Breast epithelium (tissue), 4 donors: ENCODE measurements at regions not wholly inside any gene's neighbourhood (a gene's known extent, or its start where the extent isn't known, plus 50 kb on each side); places are given as distances from the start of the nearest gene placed in this dataset.

ENCODE experiments used
- DNase-seq, 2 donors: peaks; one replicate each; pipeline ENCODE4 v3.0.0-alpha.2; 2019; ENCODE audit warnings: low spot score in 2 of 2
- H3K27ac ChIP-seq, 2 donors: fragments of 200-600 bp; sonication (generic) in 1 of 2; one replicate each; pipeline ENCODE4 v1.5.1; 2016 to 2019; ENCODE audit warnings: mild to moderate bottlenecking in 1 of 2
- H3K27me3 ChIP-seq, 2 donors: fragments of 200-600 bp; sonication (generic) in 1 of 2; one replicate each; pipeline versions ENCODE4 v1.5.1 to v1.6.0; 2017 to 2019; ENCODE audit warnings: control low read depth in 1 of 2, mild to moderate bottlenecking in 1 of 2
- H3K36me3 ChIP-seq: fragments of 200-600 bp; one replicate; pipeline ENCODE4 v1.5.1; 2019
- H3K4me1 ChIP-seq, 2 donors: fragments of 200-600 bp; sonication (generic); one replicate each; pipeline ENCODE4 v1.5.1; 2016 to 2019; ENCODE audit warnings: control low read depth in 1 of 2
- H3K4me3 ChIP-seq, 3 donors: fragments of 200-600 bp; sonication (generic); 1 replicate in 2 of 3; 2 replicates in 1 of 3; pipeline ENCODE4 v1.5.1; 2016 to 2019; ENCODE audit warnings: mild to moderate bottlenecking in 3 of 3, moderate library complexity in 2 of 3
- H3K9me3 ChIP-seq, 2 donors: fragments of 200-600 bp; sonication (generic) in 1 of 2; one replicate each; pipeline ENCODE4 v1.5.1; 2016 to 2019; ENCODE audit warnings: control low read depth in 1 of 2
- POLR2A ChIP-seq: fragments of 450-650 bp; IDR thresholded peaks from one replicate; pipeline ENCODE4 v1.6.1; 2016; ENCODE audit warnings: antibody characterized with exemption, mild to moderate bottlenecking, moderate library complexity
- POLR2AphosphoS5 ChIP-seq, 3 donors: sonication (generic); formaldehyde crosslinking; IDR thresholded peaks; one replicate each; pipeline ENCODE4 v1.6.1; 2017; ENCODE audit warnings: antibody characterized with exemption in 3 of 3
- intact Hi-C: fragments of 100-400 bp; cut with DNase I; formaldehyde crosslinking; loops from one replicate; pipeline ENCODE4 v1.15.1; 2023; ENCODE audit warnings: low total_unique reads
- TF ChIP-seq, protein P1 (sequence below), 3 donors: fragments of 450-650 bp; IDR thresholded peaks; one replicate each; pipeline ENCODE4 v1.5.1; 2016 to 2017; ENCODE audit warnings: antibody characterized with exemption in 3 of 3, mild to moderate bottlenecking in 3 of 3, moderate library complexity in 3 of 3

DNA sequence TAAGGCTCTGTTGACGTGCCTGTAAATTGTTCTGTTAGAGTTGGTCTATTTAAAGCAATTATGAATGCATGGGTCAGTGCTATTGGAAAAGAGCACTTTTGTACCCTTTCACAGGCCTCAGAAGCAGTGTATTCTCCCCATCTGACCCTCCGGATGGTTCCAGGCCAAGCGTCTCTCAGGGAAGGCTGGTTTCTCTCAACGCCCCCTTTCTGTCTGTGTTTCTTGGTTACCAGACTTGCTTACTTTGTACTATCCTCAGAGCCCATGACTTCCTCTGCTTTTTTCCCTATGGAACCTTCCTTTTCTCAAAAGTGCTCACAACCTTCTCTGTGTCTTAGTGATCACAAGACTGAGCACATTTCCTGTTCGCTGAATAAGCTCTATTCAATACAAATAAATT is 559.3 kb upstream of the ZFP42 start:
- H3K27me3 ChIP-seq = no peaks in the 10 kb centered on the region
- no peak for DNase-seq
- intact Hi-C loops = no loop called here
- H3K27ac ChIP-seq = no peak overlapping the region
- TF ChIP-seq, protein P1, sequence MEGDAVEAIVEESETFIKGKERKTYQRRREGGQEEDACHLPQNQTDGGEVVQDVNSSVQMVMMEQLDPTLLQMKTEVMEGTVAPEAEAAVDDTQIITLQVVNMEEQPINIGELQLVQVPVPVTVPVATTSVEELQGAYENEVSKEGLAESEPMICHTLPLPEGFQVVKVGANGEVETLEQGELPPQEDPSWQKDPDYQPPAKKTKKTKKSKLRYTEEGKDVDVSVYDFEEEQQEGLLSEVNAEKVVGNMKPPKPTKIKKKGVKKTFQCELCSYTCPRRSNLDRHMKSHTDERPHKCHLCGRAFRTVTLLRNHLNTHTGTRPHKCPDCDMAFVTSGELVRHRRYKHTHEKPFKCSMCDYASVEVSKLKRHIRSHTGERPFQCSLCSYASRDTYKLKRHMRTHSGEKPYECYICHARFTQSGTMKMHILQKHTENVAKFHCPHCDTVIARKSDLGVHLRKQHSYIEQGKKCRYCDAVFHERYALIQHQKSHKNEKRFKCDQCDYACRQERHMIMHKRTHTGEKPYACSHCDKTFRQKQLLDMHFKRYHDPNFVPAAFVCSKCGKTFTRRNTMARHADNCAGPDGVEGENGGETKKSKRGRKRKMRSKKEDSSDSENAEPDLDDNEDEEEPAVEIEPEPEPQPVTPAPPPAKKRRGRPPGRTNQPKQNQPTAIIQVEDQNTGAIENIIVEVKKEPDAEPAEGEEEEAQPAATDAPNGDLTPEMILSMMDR (IDR thresholded peaks at IDR 0.05) = no peak
- TF ChIP-seq POLR2AphosphoS5 (IDR thresholded peaks at IDR 0.05) (no peak), POLR2A (no peak)
- no peaks in the 10 kb centered on the region for H3K9me3 ChIP-seq
- no peak overlapping the region for H3K4me3 ChIP-seq
- H3K36me3 ChIP-seq = no peaks in the 10 kb centered on the region
- no peaks in the 10 kb centered on the region for H3K4me1 ChIP-seq

DNA sequence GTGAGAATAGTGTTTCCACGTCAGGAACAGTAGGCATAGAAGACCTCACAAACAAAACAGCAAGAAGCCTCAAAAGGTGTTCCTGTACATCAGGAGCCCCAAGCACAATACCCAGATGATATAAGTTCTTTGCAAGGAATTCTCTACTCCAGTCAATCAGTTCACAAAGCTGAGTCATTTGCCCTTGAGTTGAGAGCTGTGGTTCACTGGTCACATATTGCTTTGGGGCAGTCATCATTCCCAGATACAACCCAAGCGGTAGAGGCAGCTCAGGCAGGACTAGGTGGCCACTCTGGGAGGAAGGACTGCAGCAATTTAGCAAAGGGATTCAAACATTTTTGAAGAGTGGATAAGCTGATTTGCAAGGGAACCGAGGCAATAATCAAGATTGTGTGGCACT is 551.5 kb upstream of the ZFP42 start:
- no peaks in the 10 kb centered on the region for H3K27me3 ChIP-seq
- intact Hi-C loops = no loop called here
- no peaks in the 10 kb centered on the region for H3K36me3 ChIP-seq
- H3K4me1 ChIP-seq = no peaks in the 10 kb centered on the region
- H3K4me3 ChIP-seq = no peak overlapping the region
- H3K9me3 ChIP-seq = no peaks in the 10 kb centered on the region
- H3K27ac ChIP-seq = no peak overlapping the region
- DNase-seq = no peak
- no peak for TF ChIP-seq POLR2A
- TF ChIP-seq, protein P1 (IDR thresholded peaks at IDR 0.05) = no peak
- no peak for TF ChIP-seq POLR2AphosphoS5 (IDR thresholded peaks at IDR 0.05)

DNA sequence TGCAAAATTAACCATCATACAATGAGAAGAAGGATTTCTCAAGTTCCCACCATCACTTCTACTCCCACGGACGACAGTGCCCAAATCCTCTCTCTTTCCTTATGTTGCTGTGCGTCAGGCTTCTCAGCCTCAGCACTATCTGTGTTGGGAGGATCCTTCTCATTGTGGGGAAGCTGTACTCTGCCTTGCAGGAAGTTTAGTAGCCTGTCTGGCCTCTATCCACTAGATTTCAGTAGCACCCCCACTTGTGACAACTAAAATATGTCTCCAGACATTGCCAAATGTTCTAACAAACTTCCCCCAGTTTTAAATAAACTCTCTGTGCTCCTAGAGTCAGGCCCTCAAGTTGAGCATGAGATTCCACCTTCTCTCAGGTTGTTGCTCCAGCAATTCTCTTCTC is 545.9 kb upstream of the ZFP42 start:
- TF ChIP-seq, protein P1 (IDR thresholded peaks at IDR 0.05) = no peak
- TF ChIP-seq POLR2A (no peak), POLR2AphosphoS5 (IDR thresholded peaks at IDR 0.05) (no peak)
- Histone ChIP-seq H3K27me3 (no peaks in the 10 kb centered on the region), H3K9me3 (no peaks in the 10 kb centered on the region), H3K27ac (no peak overlapping the region), H3K4me1 (no peaks in the 10 kb centered on the region), H3K36me3 (no peaks in the 10 kb centered on the region), H3K4me3 (no peak overlapping the region)
- intact Hi-C loops = no loop called here
- no peak for DNase-seq

DNA sequence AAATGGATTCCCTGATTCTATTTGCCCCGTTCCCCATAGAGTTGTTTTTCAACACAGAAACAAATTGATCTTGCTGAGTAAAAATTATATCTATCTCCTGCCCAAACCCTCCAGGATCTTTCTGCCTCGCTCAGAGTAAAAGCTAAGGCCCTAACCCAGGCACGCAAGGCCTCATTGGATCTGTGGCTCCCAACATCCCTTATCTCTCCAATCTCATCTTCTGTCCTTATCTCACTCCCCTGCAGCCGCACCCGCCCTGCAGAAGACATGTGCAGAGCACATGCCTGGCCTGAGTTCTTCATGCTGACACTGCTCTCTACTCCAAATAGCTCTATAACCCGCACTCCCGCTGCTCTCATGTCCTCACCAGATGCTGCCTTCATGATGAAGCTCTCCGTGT is 543.8 kb upstream of the ZFP42 start:
- Histone ChIP-seq H3K9me3 (no peaks in the 10 kb centered on the region), H3K27ac (no peak overlapping the region), H3K27me3 (no peaks in the 10 kb centered on the region), H3K4me1 (no peaks in the 10 kb centered on the region), H3K4me3 (no peak overlapping the region), H3K36me3 (no peaks in the 10 kb centered on the region)
- intact Hi-C loops = no loop called here
- DNase-seq = no peak
- TF ChIP-seq, protein P1 (IDR thresholded peaks at IDR 0.05) = no peak
- no peak for TF ChIP-seq POLR2A

DNA sequence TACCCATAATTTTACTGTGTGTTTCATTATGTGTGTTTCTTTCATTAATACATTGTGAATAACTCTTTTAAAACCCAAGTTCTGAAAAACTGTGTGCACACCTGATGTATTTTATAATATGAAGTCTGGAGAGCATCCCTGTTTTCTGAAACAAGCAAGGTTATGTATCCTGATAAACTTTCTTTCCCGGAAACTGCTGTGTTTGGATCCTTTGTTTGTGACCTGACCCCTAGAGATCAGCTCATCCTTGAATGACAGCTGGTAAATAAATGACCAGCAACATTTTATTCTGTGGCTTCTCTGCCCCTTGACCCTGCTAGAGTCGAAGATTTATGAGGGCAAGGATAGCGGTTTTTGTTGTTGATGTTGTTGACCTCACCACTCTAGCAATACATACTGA is 535.6 kb upstream of the ZFP42 start:
- Histone ChIP-seq H3K36me3 (no peaks in the 10 kb centered on the region), H3K4me3 (no peak overlapping the region), H3K4me1 (no peaks in the 10 kb centered on the region), H3K27ac (no peak overlapping the region), H3K9me3 (no peaks in the 10 kb centered on the region), H3K27me3 (no peaks in the 10 kb centered on the region)
- no peak for TF ChIP-seq POLR2AphosphoS5 (IDR thresholded peaks at IDR 0.05)
- intact Hi-C loops = no loop called here
- DNase-seq = no peak

DNA sequence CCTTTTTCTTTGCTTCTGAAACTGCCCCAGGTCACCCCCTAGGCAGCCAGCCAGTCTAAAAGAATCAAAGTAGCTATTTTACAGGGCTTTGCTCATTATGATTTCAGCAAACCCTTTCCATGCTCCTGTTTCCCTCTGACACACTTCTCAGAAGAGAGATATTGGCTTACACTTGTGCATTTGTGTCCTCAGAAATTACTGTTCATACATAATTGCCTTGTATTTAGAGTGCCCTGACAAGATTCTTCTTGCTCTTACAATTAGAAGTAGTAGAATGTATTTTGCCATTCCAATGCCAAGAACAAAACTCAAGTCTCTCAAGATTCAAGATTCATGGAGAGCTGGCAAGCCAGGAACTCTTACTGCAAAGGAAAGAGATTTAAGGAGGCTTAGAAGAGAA is 531.0 kb upstream of the ZFP42 start:
- no peak for DNase-seq
- no peaks in the 10 kb centered on the region for H3K9me3 ChIP-seq

More for the DNA sequence above, 531.0 kb upstream of the ZFP42 start:
- Histone ChIP-seq H3K36me3 (no peaks in the 10 kb centered on the region), H3K4me3 (no peak overlapping the region), H3K27ac (no peak overlapping the region), H3K4me1 (no peaks in the 10 kb centered on the region), H3K27me3 (no peaks in the 10 kb centered on the region)
- TF ChIP-seq, protein P1 (IDR thresholded peaks at IDR 0.05) = no peak
- TF ChIP-seq POLR2AphosphoS5 (IDR thresholded peaks at IDR 0.05) (no peak), POLR2A (no peak)
- intact Hi-C loops = no loop called here
